HG03103 (cell line): ENCODE measurements at regions not wholly inside any gene's neighbourhood (a gene's known extent, or its start where the extent isn't known, plus 50 kb on each side); places are given as distances from the start of the nearest gene placed in this dataset.

Source experiments
- ATAC-seq: cut with Tn5 transposase; IDR thresholded peaks from one replicate; pipeline ENCODE4 v1.9.1; 2021; ENCODE audit warnings: low read depth; ENCODE audit not compliant: unreplicated experiment

- ATAC-seq = no peak
Observed at GRCh38 chr2:176535467-176536113, 266.3 kb downstream of the MTX2 start.

GRCh38 chr2:176536439-176537133 lies 267.3 kb downstream of the MTX2 start:
- no peak for ATAC-seq

DNA sequence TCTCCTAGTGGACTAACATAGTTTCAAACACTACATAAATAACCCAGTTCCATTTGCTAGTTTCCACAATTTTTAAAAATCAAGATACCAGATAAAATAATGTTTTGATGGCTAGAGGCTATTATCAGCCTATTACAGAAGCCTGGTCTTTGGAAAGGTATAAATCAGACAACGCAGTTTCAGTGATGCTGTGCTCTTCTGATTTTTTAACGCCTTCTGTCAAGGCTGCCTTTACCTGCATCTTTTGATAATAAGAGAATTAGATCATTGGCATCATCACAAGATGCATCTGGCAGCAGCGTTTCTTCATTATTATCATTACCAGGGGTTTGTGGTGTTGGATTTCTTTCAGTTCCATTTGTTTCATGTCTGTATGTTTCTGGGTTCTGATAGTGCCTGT lies 268.7 kb downstream of the MTX2 start:
- ATAC-seq = no peak

- no peak for ATAC-seq
Observed at GRCh38 chr2:176540995-176541394, 271.8 kb downstream of the MTX2 start.

DNA sequence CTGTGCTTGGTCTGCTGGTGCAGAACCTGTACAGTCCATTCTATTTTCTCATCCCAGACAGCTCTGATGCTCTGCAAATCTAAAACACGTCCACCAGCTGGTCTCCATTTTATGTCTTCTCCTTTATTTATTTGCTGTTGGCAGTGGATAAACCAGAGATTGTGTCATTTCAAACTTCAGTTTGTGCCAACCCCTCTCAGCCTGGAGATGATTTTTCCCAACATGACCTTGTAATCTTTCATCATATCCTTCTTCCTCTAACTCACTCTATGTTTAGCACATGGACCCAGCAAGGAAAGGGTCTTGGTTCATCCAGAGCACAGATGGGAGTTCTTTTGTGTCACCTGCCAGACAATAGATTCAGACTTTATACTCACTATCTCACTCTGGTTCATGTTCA lies 273.2 kb downstream of the MTX2 start:
- no peak for ATAC-seq

GRCh38 chr2:176544557-176544956 lies 275.3 kb downstream of the MTX2 start:
- ATAC-seq = no peak

DNA sequence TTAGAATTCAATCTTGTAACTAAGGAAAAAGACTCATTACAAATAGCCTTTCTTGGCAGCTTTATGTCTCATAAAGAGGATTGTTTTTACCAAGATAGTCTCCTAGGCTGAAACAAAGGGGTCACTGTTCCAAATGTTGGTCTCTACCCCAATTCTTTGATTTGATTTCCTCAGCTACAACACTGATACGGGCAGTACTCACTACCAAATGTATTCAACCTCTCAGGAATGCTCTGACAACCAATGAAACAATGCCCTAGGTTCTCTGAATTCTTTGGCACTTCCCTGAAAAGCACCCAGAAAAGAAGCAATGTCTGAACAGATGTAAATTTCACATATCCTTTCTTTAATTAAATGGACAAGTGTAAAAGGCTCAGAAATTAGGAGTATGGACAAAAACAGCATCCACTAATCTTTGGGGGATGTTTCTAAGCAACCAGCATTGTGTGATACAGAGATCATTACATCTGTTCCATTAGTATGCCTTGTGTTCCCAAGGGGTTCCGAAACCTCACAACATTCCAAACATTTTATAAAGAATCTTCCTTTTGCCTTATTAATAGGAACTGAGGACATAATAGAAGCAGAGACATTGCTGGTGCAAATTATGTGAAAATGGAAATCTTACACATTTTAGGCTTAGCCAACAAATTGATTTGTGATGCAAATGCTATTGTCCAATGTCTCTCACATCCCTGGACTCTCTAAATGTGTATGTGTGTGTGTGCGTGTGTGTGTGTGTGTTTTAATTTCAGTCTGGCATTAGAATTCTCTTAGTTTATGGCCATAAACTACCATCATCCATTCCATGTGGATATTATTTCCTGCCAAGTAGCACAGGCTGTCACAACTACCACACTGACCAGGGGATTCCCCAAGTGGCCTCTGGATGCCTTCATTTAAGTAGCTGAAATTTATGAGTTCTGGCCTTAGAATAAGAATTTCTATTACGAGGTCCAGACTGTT lies 276.0 kb downstream of the MTX2 start:
- no peak for ATAC-seq

DNA sequence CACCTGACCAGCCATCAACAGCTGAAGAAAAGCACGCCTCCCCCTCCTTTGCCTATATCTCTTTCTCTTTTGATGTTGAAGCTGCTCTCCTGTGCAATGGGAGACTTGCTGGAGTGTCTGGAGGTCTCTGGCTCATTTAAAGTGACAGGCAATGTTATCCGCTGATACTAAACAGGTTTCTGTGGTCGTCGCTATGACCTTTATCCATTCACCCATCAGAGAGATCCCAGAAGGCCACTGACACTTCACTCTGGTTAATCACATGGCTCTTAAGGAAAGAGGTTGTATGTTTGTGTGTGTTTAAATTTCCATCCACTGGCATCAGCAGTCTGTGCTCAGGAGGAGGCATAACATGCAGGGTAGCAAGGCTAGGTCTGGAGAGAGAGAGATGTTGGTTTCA lies 277.3 kb downstream of the MTX2 start:
- ATAC-seq = no peak

DNA sequence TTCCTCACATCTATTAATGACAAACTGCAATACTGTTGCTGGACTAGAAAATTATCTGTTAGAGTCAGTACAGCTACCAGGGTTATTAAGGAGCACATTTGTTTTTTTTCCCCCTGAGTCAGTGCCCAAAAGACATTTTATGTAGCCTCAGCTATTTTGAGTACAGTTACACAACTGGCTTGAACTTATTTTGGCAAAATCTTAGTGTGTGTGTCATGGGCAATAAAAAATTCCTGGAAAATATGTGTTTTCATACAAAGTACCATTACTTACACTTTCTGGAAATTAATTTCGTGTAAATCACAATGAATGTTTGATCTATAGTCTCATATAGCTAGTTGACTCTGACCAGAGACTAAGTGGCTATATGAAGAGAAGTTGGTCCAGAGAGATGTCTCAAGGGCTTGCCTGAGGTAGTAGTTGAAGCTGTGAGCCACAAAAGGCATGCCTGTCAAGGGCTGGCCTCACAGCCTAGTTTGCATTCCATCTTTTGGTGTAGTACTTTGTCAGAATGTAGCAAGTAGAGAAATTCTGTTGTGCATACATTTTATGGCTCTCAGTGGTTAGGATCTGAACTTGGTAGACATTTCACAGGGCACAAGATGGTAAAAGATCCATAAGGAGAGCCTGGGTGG lies 283.4 kb downstream of the MTX2 start:
- no peak for ATAC-seq

- ATAC-seq = no peak
Observed at GRCh38 chr2:176553685-176554100, 284.5 kb downstream of the MTX2 start.

- ATAC-seq = no peak
Observed at GRCh38 chr2:176554101-176555048, 285.1 kb downstream of the MTX2 start.

GRCh38 chr2:176555112-176555511 lies 285.9 kb downstream of the MTX2 start:
- no peak for ATAC-seq

GRCh38 chr2:176555781-176556180 lies 286.5 kb downstream of the MTX2 start:
- ATAC-seq = no peak

DNA sequence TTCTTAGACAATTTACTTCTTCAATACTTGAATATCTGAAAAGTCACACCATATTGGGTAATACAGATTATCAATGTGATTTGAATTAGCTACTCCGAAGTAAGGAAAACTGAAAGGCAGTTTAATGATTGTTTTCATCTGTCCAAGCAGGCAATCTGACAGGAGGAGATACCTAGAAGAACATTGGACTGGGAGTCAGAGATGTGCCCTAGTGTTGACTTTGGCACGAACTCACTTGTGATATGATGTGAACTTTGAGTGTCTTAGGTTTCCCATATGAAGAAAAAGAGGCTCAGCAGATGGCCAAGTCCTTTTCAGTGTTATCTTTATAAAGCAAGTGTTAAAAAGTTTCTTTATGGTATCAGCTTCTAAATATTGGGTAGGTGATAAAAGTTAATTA lies 287.1 kb downstream of the MTX2 start:
- ATAC-seq = no peak

DNA sequence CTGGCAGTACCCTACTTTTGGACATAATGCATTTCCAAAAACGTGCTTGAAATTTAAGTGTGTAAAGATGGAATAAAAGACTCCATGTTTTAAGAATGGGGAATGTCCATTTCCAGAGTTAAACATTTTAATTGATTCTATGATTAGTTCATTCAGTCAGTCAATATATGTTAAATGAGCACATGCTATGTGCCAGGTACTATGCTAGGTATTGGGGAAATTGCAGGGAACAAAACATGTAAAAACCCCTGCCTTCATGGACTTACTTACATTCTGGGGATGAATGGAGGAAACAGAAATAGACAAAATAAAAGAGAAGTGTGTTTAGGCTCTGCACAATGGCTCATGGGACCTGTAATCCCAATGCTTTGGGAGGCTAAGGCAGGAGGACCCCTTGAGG lies 288.6 kb downstream of the MTX2 start:
- no peak for ATAC-seq

GRCh38 chr2:176558574-176559140 lies 289.4 kb downstream of the MTX2 start:
- ATAC-seq = no peak

DNA sequence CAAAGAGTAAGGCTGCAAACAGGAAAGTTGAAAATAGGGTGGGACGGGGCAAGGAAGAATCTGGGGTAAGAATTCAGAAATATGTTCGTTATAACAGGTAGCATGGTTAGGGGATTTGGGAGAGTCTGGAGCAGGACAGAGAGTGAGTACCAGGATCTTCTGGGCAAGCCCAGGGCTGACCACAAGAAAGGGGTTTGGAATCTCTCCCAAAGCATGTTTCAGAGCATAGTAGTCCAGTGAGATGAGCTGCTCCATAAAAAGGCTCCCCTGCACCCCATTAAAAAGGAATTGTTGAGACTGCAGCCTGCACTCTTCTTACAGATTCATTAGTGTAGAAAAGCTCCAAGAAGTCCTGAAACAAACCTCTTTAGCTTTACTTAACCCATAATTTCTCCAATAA lies 291.1 kb downstream of the MTX2 start:
- no peak for ATAC-seq

DNA sequence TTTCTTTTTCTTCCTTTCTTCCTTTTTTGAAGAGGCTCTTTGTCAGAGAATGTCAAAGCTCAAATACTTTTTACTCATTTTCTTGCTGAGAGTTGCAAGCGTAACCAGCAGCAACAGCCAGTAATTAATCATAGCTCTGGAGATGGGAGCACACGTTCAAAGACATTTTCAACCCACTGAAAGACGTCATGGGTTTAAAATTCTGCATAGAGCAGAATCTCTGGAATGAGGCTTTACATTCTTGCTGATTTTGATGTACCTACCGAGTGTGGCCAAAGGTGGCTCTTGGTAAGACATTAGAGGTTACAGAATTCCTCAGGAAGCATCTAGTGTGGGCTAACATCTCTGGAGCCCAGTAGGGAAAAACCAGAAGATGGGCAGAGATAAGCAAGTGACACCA lies 292.5 kb downstream of the MTX2 start:
- no peak for ATAC-seq

- ATAC-seq = no peak
Observed at GRCh38 chr2:176562359-176563078, 293.3 kb downstream of the MTX2 start.
